Panc1 (cell line): ENCODE measurements at regions not wholly inside any gene's neighbourhood (a gene's known extent, or its start where the extent isn't known, plus 50 kb on each side); places are given as distances from the start of the nearest gene placed in this dataset.
A peak's percentile ranks its signal among the peaks of the same experiment; 100 is the strongest.

Experiments
- ATAC-seq: fragments of 200-7000 bp; cut with Tn5 transposase; 2 replicates; pipeline ENCODE4 v1.9.1; 2020; ENCODE audit warnings: mild to moderate bottlenecking, moderate library complexity
- BruUV-seq: library from RNA; stranded (reverse); fragments of 400-500 nt; replicated peaks from 2 replicates; lab custom pipeline; 2021; lab: Mats Ljungman, UMichigan
- CTCF ChIA-PET: fragments of 300-600 bp; sonication (Branson Sonifier 250); formaldehyde crosslinking; loops from one replicate; lab custom pipeline; 2022; ENCODE audit warnings: antibody characterized with exemption; lab: Charles Lee
- POLR2A ChIA-PET: fragments of 300-600 bp; sonication (Branson Sonifier 250); formaldehyde crosslinking; loops from one replicate; lab custom pipeline; 2022; ENCODE audit warnings: antibody characterized with exemption; lab: Charles Lee
- DNase-seq: peaks from one replicate; pipeline ENCODE4 v3.0.0-alpha.2; 2010; ENCODE audit warnings: low read depth, low spot score
- H3K27ac ChIP-seq: 2 replicates; pipeline ENCODE4 v1.5.1; 2011; ENCODE audit warnings: mild to moderate bottlenecking, low read length, inconsistent platforms
- H3K27me3 ChIP-seq: fragments of 200-500 bp; sonication (Bioruptor generic); 2 replicates; pipeline ENCODE4 v1.6.0; 2014; ENCODE audit warnings: low read length, inconsistent platforms; ENCODE audit not compliant: control insufficient read depth, insufficient read depth
- H3K36me3 ChIP-seq: fragments of 200-500 bp; sonication (Bioruptor generic); 2 replicates; pipeline ENCODE4 v1.5.1; 2014; ENCODE audit warnings: inconsistent platforms, mild to moderate bottlenecking, low read length, moderate library complexity; ENCODE audit not compliant: control insufficient read depth, insufficient read depth
- H3K4me1 ChIP-seq: 2 replicates; pipeline ENCODE4 v1.5.1; 2011; ENCODE audit warnings: inconsistent platforms, mild to moderate bottlenecking, low read length, moderate library complexity; ENCODE audit not compliant: control insufficient read depth, insufficient read depth
- H3K4me3 ChIP-seq, 2 experiments: 2 replicates each; pipeline ENCODE4 v1.5.1; 2011 to 2012; ENCODE audit warnings: low read depth in 2 of 2, low read length in 2 of 2, mild to moderate bottlenecking in 2 of 2, inconsistent platforms in 1 of 2, moderate library complexity in 1 of 2
- H3K9me3 ChIP-seq: fragments of 200-500 bp; sonication (Bioruptor generic); 2 replicates; pipeline ENCODE4 v1.5.1; 2014; ENCODE audit warnings: low read depth, mild to moderate bottlenecking, inconsistent platforms, low read length, moderate library complexity; ENCODE audit not compliant: control insufficient read depth, insufficient read depth
- CTCF ChIP-seq: fragments of 450-650 bp; IDR thresholded peaks from 2 replicates; pipeline ENCODE4 v1.5.1; 2017; ENCODE audit warnings: mild to moderate bottlenecking
- POLR2AphosphoS5 ChIP-seq: IDR thresholded peaks from 2 replicates; pipeline ENCODE4 v1.6.1; 2012; ENCODE audit warnings: mild to moderate bottlenecking, low read depth, low read length, moderate library complexity
- REST ChIP-seq, 2 experiments: IDR thresholded peaks; 2 replicates each; pipeline ENCODE4 v1.6.1; 2011 to 2012; ENCODE audit warnings: low read depth in 2 of 2, control low read depth in 1 of 2, low read length in 1 of 2, mild to moderate bottlenecking in 1 of 2, moderate library complexity in 1 of 2; ENCODE audit not compliant: insufficient read depth in 1 of 2
- SIN3A ChIP-seq: IDR thresholded peaks from 2 replicates; pipeline ENCODE4 v1.6.1; 2012; ENCODE audit warnings: low read depth, mild to moderate bottlenecking, low read length, moderate library complexity, borderline replicate concordance; ENCODE audit not compliant: insufficient read depth
- TCF7L2 ChIP-seq: IDR thresholded peaks from 2 replicates; pipeline ENCODE4 v1.6.1; 2011; ENCODE audit warnings: mild to moderate bottlenecking, low read depth, low read length, inconsistent platforms
- in situ Hi-C: cut with HindIII; loops from 2 replicates; pipeline ENCODE4 v1.10.0; 2016; ENCODE audit warnings: low sequenced_read_pairs, low pct_unique_long_range_greater_than_20kb
- intact Hi-C: fragments of 100-400 bp; cut with micrococcal nuclease; formaldehyde crosslinking; loops from one replicate; pipeline ENCODE4 v1.10.0; 2022; ENCODE audit not compliant: unreplicated experiment

- intact Hi-C loops (no loop called here), in situ Hi-C loops (no loop called here)
- no TSS peak for BruUV-seq
- POLR2A ChIA-PET, result no interaction called here
- Histone ChIP-seq H3K27me3 (no peaks in the 10 kb centered on the region), H3K4me3 (no peak overlapping the region), H3K36me3 (no peaks in the 10 kb centered on the region), H3K9me3 (peaks cover 3% of the 10 kb centered on the region; the same call in 1 of the 2 replicates), H3K27ac (no peak overlapping the region), H3K4me1 (no peaks in the 10 kb centered on the region)
- CTCF ChIA-PET, result no interaction called here
- no peak for TF ChIP-seq CTCF
- no peak for TF ChIP-seq SIN3A
- TF ChIP-seq REST (IDR thresholded peaks at IDR 0.05; ENCODE audit: insufficient read depth in 1 of 2, low read depth in 2 of 2, low read length in 1 of 2), result no peak
- no peak for TF ChIP-seq POLR2AphosphoS5
- TF ChIP-seq TCF7L2, result no peak
- DNase-seq (no peak), ATAC-seq (no peak)
These were observed 428.8 kb upstream of the ID4 start for GRCh38 chr6:19408331-19408730.

GRCh38 chr6:19410481-19410880 lies 426.7 kb upstream of the ID4 start:
- Histone ChIP-seq H3K27me3 (no peaks in the 10 kb centered on the region), H3K36me3 (no peaks in the 10 kb centered on the region), H3K4me1 (no peaks in the 10 kb centered on the region), H3K4me3 (no peak overlapping the region), H3K27ac (no peak overlapping the region), H3K9me3 (0 out of 2 replicates have a peak, but pooled peaks cover 3% of the 10 kb centered on the region)
- CTCF ChIA-PET, result no interaction called here
- DNase-seq, result peak; percentile 33
- no peak for TF ChIP-seq SIN3A
- TF ChIP-seq REST (IDR thresholded peaks at IDR 0.05; ENCODE audit: insufficient read depth in 1 of 2, low read depth in 2 of 2, low read length in 1 of 2), result no peak
- TF ChIP-seq CTCF, result no peak
- no peak for TF ChIP-seq TCF7L2
- TF ChIP-seq POLR2AphosphoS5, result no peak
- no TSS peak for BruUV-seq
- intact Hi-C loops (no loop called here), in situ Hi-C loops (no loop called here)
- POLR2A ChIA-PET, result no interaction called here
- ATAC-seq, result no peak; the same call in 1 of the 2 replicates
